Loucy (cell line): ENCODE measurements at regions not wholly inside any gene's neighbourhood (a gene's known extent, or its start where the extent isn't known, plus 50 kb on each side); places are given as distances from the start of the nearest gene placed in this dataset.

Experiments used
- H2AFZ ChIP-seq: fragments of 200-600 bp; sonication (generic); 2 replicates; pipeline ENCODE4 v1.6.0; 2016; ENCODE audit warnings: antibody characterized with exemption, mild to moderate bottlenecking, low read length, moderate library complexity
- H3F3A ChIP-seq: fragments of 200-600 bp; 2 replicates; pipeline ENCODE4 v1.6.0; 2016; ENCODE audit warnings: antibody characterized with exemption, low read depth, mild to moderate bottlenecking
- H3K27me3 ChIP-seq: fragments of 200-600 bp; sonication (generic); 2 replicates; pipeline ENCODE4 v1.6.1; 2014; ENCODE audit warnings: low read length, mild to moderate bottlenecking; ENCODE audit not compliant: insufficient read depth, poor library complexity, severe bottlenecking
- H3K36me3 ChIP-seq: fragments of 200-600 bp; sonication (generic); 2 replicates; pipeline ENCODE4 v1.6.1; 2016; ENCODE audit warnings: low read length; ENCODE audit not compliant: insufficient read depth
- H3K4me1 ChIP-seq: fragments of 200-600 bp; sonication (generic); 2 replicates; pipeline ENCODE4 v1.5.1; 2014; ENCODE audit warnings: low read length, mild to moderate bottlenecking; ENCODE audit not compliant: insufficient read depth, poor library complexity, severe bottlenecking
- H3K4me2 ChIP-seq: fragments of 200-600 bp; sonication (generic); 2 replicates; pipeline ENCODE4 v1.6.0; 2014; ENCODE audit warnings: antibody characterized with exemption, low read length, low read depth, mild to moderate bottlenecking; ENCODE audit not compliant: poor library complexity, severe bottlenecking
- H3K4me3 ChIP-seq: fragments of 200-600 bp; sonication (generic); 2 replicates; pipeline ENCODE4 v1.5.1; 2014; ENCODE audit warnings: low read length, mild to moderate bottlenecking, mixed read lengths; ENCODE audit not compliant: poor library complexity, severe bottlenecking
- H3K79me2 ChIP-seq: fragments of 200-600 bp; sonication (generic); 2 replicates; pipeline ENCODE4 v1.6.1; 2014; ENCODE audit warnings: low read length; ENCODE audit not compliant: insufficient read depth
- H3K9ac ChIP-seq: fragments of 200-600 bp; sonication (generic); 2 replicates; pipeline ENCODE4 v1.6.0; 2014; ENCODE audit warnings: mild to moderate bottlenecking, low read depth, low read length, moderate library complexity; ENCODE audit not compliant: poor library complexity, severe bottlenecking
- H3K9me2 ChIP-seq: fragments of 200-600 bp; sonication (generic); replicated peaks from 2 replicates; pipeline ENCODE4 v1.6.1; 2016; ENCODE audit warnings: low read depth, low read length, mixed read lengths
- H3K9me3 ChIP-seq: fragments of 200-600 bp; sonication (generic); 2 replicates; pipeline ENCODE4 v1.6.1; 2014; ENCODE audit warnings: mild to moderate bottlenecking, antibody characterized with exemption, low read length, low read depth; ENCODE audit not compliant: insufficient read depth
- H4K20me1 ChIP-seq: fragments of 200-600 bp; sonication (generic); 2 replicates; pipeline ENCODE4 v1.6.0; 2014; ENCODE audit warnings: antibody characterized with exemption, low read length, mild to moderate bottlenecking; ENCODE audit not compliant: insufficient read depth, poor library complexity, severe bottlenecking
- EZH2phosphoT487 ChIP-seq: fragments of 200-600 bp; IDR thresholded peaks from 2 replicates; pipeline ENCODE4 v1.6.1; 2018; ENCODE audit warnings: antibody characterized with exemption, mild to moderate bottlenecking, moderate library complexity, borderline replicate concordance
- TF ChIP-seq, protein P1 (sequence below): fragments of 200-600 bp; sonication (generic); conservative IDR thresholded peaks from 2 replicates; pipeline ENCODE4 v1.5.1; 2014; ENCODE audit warnings: mild to moderate bottlenecking, antibody characterized with exemption, low read length

DNA sequence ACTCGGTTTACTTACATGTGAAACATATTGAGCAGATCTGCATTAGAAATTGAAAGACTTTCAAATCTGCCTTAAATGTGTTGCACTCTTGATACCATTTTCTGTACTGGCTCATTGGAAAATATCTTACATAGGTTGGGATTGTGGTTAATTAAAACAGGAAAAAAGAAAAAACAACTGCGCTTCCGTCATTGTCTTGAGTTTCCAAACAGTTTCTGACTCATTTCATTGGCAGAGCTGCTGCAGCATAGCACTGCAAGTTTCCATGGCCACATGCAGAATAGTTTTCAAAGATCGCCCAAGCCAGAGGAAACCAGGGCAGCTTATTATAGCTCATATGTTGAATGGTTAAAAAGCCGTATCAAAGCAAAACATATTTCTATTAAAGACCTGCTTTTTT lies 446.6 kb upstream of the BCHE start:
- Histone ChIP-seq H2AFZ (no peak overlapping the region), H3K4me2 (no peak overlapping the region), H3K4me1 (no peaks in the 10 kb centered on the region), H3K4me3 (no peak overlapping the region), H3K9me2 (no peaks in the 10 kb centered on the region), H3K27me3 (no peaks in the 10 kb centered on the region), H3F3A (no peaks in the 10 kb centered on the region), H4K20me1 (no peaks in the 10 kb centered on the region), H3K9ac (no peak overlapping the region), H3K79me2 (no peaks in the 10 kb centered on the region), H3K9me3 (no peaks in the 10 kb centered on the region), H3K36me3 (no peaks in the 10 kb centered on the region)
- TF ChIP-seq, protein P1, sequence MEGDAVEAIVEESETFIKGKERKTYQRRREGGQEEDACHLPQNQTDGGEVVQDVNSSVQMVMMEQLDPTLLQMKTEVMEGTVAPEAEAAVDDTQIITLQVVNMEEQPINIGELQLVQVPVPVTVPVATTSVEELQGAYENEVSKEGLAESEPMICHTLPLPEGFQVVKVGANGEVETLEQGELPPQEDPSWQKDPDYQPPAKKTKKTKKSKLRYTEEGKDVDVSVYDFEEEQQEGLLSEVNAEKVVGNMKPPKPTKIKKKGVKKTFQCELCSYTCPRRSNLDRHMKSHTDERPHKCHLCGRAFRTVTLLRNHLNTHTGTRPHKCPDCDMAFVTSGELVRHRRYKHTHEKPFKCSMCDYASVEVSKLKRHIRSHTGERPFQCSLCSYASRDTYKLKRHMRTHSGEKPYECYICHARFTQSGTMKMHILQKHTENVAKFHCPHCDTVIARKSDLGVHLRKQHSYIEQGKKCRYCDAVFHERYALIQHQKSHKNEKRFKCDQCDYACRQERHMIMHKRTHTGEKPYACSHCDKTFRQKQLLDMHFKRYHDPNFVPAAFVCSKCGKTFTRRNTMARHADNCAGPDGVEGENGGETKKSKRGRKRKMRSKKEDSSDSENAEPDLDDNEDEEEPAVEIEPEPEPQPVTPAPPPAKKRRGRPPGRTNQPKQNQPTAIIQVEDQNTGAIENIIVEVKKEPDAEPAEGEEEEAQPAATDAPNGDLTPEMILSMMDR: no peak
- TF ChIP-seq EZH2phosphoT487: no peak

DNA sequence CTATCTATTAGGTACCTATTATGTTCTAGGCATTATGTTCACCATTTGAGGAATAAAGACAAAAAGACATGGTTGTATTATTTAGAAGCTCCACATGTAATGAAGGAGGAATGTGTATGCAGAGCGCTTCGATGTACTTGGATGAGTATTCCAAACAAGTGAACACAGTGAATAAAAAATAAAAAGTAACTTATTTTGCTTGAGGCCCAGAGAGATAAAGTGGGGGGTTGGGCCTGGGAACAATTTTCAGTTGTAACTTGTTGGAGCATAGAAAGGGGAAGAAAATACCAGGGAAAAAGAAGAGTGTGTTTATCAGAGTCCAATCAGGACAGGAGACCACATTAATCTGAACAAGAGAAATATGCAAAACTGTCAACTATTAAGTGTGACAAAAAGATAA lies 445.7 kb upstream of the BCHE start:
- H3F3A ChIP-seq: no peaks in the 10 kb centered on the region
- no peak overlapping the region for H3K9ac ChIP-seq
- no peak overlapping the region for H3K4me2 ChIP-seq
- H3K4me3 ChIP-seq: no peak overlapping the region
- no peaks in the 10 kb centered on the region for H3K79me2 ChIP-seq
- no peaks in the 10 kb centered on the region for H3K36me3 ChIP-seq
- H3K9me2 ChIP-seq: no peaks in the 10 kb centered on the region
- H4K20me1 ChIP-seq: no peaks in the 10 kb centered on the region
- TF ChIP-seq EZH2phosphoT487: no peak
- TF ChIP-seq, protein P1: no peak
- no peaks in the 10 kb centered on the region for H3K4me1 ChIP-seq
- H3K9me3 ChIP-seq: no peaks in the 10 kb centered on the region
- no peaks in the 10 kb centered on the region for H3K27me3 ChIP-seq
- H2AFZ ChIP-seq: no peak overlapping the region

DNA sequence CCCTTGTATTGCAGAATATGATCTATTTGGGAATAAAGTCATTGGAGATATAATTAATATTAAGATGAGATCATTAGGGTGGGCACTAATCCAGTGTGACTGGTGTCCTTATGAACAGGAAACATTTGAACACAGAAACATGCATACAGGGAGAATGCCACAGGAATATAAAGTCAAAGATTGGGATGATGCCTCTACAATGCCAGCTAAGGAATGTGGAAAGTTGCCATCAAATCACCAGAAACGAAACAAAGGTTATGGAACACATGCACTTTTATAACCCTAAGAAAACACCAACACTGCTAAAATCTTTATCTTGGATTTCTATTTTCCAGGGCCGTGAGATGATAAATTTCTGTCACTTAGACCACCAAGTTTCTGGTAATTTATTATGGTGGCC lies 442.4 kb upstream of the BCHE start:
- no peaks in the 10 kb centered on the region for H3K4me1 ChIP-seq
- H3F3A ChIP-seq: no peaks in the 10 kb centered on the region
- no peak overlapping the region for H3K4me3 ChIP-seq
- H3K27me3 ChIP-seq: no peaks in the 10 kb centered on the region
- no peak overlapping the region for H2AFZ ChIP-seq
- no peaks in the 10 kb centered on the region for H3K79me2 ChIP-seq
- H3K9me3 ChIP-seq: no peaks in the 10 kb centered on the region
- H3K9me2 ChIP-seq: no peaks in the 10 kb centered on the region
- H4K20me1 ChIP-seq: no peaks in the 10 kb centered on the region
- H3K4me2 ChIP-seq: no peak overlapping the region
- no peak overlapping the region for H3K9ac ChIP-seq
- TF ChIP-seq, protein P1: no peak
- no peak for TF ChIP-seq EZH2phosphoT487
- no peaks in the 10 kb centered on the region for H3K36me3 ChIP-seq
